ENCODE measurements at regions not wholly inside any gene's neighbourhood (a gene's known extent, or its start where the extent isn't known, plus 50 kb on each side); places are given as distances from the start of the nearest gene placed in this dataset.

- TF ChIP-seq MYC (IDR thresholded peaks at IDR 0.05; ENCODE audit: borderline replicate concordance, low read length): no peak
- no peak for TF ChIP-seq CTCF (IDR thresholded peaks at IDR 0.05)
- no peak for TF ChIP-seq CEBPB (IDR thresholded peaks at IDR 0.05)
Observed at GRCh38 chr3:166191411-166191810, 354.2 kb upstream of the BCHE start.
